GM21515 (cell line): ENCODE measurements at regions not wholly inside any gene's neighbourhood (a gene's known extent, or its start where the extent isn't known, plus 50 kb on each side); places are given as distances from the start of the nearest gene placed in this dataset.

Experiments
- ATAC-seq: cut with Tn5 transposase; IDR thresholded peaks from one replicate; pipeline ENCODE4 v1.9.1; 2021; ENCODE audit not compliant: unreplicated experiment

GRCh38 chr6:147712841-147713240 is 204.4 kb downstream of the SAMD5 start:
- ATAC-seq, result no peak

GRCh38 chr6:147715035-147715434 is 206.5 kb downstream of the SAMD5 start:
- ATAC-seq, result no peak

GRCh38 chr6:147716434-147716833 is 207.9 kb downstream of the SAMD5 start:
- ATAC-seq, result no peak

GRCh38 chr6:147717991-147718390 is 209.5 kb downstream of the SAMD5 start:
- ATAC-seq, result no peak

GRCh38 chr6:147722158-147722557 is 213.7 kb downstream of the SAMD5 start:
- no peak for ATAC-seq

- no peak for ATAC-seq
Measured at GRCh38 chr6:147724454-147724853, 216.0 kb downstream of the SAMD5 start.

GRCh38 chr6:147726342-147726741 is 217.9 kb downstream of the SAMD5 start:
- ATAC-seq, result no peak

GRCh38 chr6:147728903-147729302 is 220.4 kb downstream of the SAMD5 start:
- no peak for ATAC-seq

- ATAC-seq, result no peak
Measured at GRCh38 chr6:147733686-147734085, 225.2 kb downstream of the SAMD5 start.

- ATAC-seq, result no peak
Measured at GRCh38 chr6:147734151-147734550, 225.7 kb downstream of the SAMD5 start.

- no peak for ATAC-seq
Measured at GRCh38 chr6:147735924-147736323, 227.4 kb downstream of the SAMD5 start.

GRCh38 chr6:147737115-147737514 is 228.6 kb downstream of the SAMD5 start:
- ATAC-seq, result no peak

GRCh38 chr6:147738099-147738498 is 229.6 kb downstream of the SAMD5 start:
- no peak for ATAC-seq

GRCh38 chr6:147738516-147739162 is 230.1 kb downstream of the SAMD5 start:
- no peak for ATAC-seq

- ATAC-seq, result no peak
Measured at GRCh38 chr6:147740326-147740725, 231.8 kb downstream of the SAMD5 start.

GRCh38 chr6:147740916-147741315 is 232.4 kb downstream of the SAMD5 start:
- ATAC-seq, result no peak

- ATAC-seq, result no peak
Measured at GRCh38 chr6:147741389-147741788, 232.9 kb downstream of the SAMD5 start.

GRCh38 chr6:147742440-147742839 is 233.9 kb downstream of the SAMD5 start:
- no peak for ATAC-seq

GRCh38 chr6:147744012-147744411 is 235.5 kb downstream of the SAMD5 start:
- no peak for ATAC-seq

GRCh38 chr6:147749331-147749730 is 240.8 kb downstream of the SAMD5 start:
- no peak for ATAC-seq

- ATAC-seq, result no peak
Measured at GRCh38 chr6:147750413-147750812, 241.9 kb downstream of the SAMD5 start.

GRCh38 chr6:147751232-147751631 is 242.7 kb downstream of the SAMD5 start:
- no peak for ATAC-seq

GRCh38 chr6:147752689-147753403 is 244.4 kb downstream of the SAMD5 start:
- ATAC-seq, result no peak
